ENCODE measurements at regions not wholly inside any gene's neighbourhood (a gene's known extent, or its start where the extent isn't known, plus 50 kb on each side); places are given as distances from the start of the nearest gene placed in this dataset.

- TF ChIP-seq NFXL1 (CRISPR knock-in tag; IDR thresholded peaks at IDR 0.05) (no peak), HMG20B (CRISPR knock-in tag; IDR thresholded peaks at IDR 0.05) (no peak), GTF2A2 (tag; IDR thresholded peaks at IDR 0.05) (no peak), ARID2 (IDR thresholded peaks at IDR 0.05) (no peak), ZNF41 (CRISPR knock-in tag; conservative IDR thresholded peaks at IDR 0.05) (no peak), LARP7 (IDR thresholded peaks at IDR 0.05) (no peak), SREBF2 (CRISPR knock-in tag; IDR thresholded peaks at IDR 0.05) (no peak), BCL6 (CRISPR knock-in tag; IDR thresholded peaks at IDR 0.05) (no peak)
- TF ChIP-seq, protein P1, sequence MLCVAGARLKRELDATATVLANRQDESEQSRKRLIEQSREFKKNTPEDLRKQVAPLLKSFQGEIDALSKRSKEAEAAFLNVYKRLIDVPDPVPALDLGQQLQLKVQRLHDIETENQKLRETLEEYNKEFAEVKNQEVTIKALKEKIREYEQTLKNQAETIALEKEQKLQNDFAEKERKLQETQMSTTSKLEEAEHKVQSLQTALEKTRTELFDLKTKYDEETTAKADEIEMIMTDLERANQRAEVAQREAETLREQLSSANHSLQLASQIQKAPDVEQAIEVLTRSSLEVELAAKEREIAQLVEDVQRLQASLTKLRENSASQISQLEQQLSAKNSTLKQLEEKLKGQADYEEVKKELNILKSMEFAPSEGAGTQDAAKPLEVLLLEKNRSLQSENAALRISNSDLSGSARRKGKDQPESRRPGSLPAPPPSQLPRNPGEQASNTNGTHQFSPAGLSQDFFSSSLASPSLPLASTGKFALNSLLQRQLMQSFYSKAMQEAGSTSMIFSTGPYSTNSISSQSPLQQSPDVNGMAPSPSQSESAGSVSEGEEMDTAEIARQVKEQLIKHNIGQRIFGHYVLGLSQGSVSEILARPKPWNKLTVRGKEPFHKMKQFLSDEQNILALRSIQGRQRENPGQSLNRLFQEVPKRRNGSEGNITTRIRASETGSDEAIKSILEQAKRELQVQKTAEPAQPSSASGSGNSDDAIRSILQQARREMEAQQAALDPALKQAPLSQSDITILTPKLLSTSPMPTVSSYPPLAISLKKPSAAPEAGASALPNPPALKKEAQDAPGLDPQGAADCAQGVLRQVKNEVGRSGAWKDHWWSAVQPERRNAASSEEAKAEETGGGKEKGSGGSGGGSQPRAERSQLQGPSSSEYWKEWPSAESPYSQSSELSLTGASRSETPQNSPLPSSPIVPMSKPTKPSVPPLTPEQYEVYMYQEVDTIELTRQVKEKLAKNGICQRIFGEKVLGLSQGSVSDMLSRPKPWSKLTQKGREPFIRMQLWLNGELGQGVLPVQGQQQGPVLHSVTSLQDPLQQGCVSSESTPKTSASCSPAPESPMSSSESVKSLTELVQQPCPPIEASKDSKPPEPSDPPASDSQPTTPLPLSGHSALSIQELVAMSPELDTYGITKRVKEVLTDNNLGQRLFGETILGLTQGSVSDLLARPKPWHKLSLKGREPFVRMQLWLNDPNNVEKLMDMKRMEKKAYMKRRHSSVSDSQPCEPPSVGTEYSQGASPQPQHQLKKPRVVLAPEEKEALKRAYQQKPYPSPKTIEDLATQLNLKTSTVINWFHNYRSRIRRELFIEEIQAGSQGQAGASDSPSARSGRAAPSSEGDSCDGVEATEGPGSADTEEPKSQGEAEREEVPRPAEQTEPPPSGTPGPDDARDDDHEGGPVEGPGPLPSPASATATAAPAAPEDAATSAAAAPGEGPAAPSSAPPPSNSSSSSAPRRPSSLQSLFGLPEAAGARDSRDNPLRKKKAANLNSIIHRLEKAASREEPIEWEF (CRISPR knock-in tag; IDR thresholded peaks at IDR 0.05): no peak
- TF ChIP-seq, protein P2, sequence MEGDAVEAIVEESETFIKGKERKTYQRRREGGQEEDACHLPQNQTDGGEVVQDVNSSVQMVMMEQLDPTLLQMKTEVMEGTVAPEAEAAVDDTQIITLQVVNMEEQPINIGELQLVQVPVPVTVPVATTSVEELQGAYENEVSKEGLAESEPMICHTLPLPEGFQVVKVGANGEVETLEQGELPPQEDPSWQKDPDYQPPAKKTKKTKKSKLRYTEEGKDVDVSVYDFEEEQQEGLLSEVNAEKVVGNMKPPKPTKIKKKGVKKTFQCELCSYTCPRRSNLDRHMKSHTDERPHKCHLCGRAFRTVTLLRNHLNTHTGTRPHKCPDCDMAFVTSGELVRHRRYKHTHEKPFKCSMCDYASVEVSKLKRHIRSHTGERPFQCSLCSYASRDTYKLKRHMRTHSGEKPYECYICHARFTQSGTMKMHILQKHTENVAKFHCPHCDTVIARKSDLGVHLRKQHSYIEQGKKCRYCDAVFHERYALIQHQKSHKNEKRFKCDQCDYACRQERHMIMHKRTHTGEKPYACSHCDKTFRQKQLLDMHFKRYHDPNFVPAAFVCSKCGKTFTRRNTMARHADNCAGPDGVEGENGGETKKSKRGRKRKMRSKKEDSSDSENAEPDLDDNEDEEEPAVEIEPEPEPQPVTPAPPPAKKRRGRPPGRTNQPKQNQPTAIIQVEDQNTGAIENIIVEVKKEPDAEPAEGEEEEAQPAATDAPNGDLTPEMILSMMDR (IDR thresholded peaks at IDR 0.05 in 2 of 3, conservative IDR thresholded peaks at IDR 0.05 in 1 of 3; ENCODE audit: insufficient read depth in 2 of 3, low read depth in 1 of 3, low read length in 3 of 3): no peak
These were observed 633.9 kb upstream of the MIR17HG start for GRCh38 chr13:90713441-90714133.

All from K562 (cell line).